GM23338 (cell line): ENCODE measurements at regions not wholly inside any gene's neighbourhood (a gene's known extent, or its start where the extent isn't known, plus 50 kb on each side); places are given as distances from the start of the nearest gene placed in this dataset.

Experiments
- ATAC-seq: fragments of 200-7000 bp; cut with Tn5 transposase; 3 replicates; pipeline ENCODE4 v1.9.1; 2020
- DNase-seq: peaks from one replicate; pipeline ENCODE4 v3.0.0-alpha.2; 2015; ENCODE audit warnings: low spot score
- H2AFZ ChIP-seq: fragments of 200-600 bp; sonication (generic); 2 replicates; pipeline ENCODE4 v1.8.0; 2016; ENCODE audit warnings: antibody characterized with exemption, mild to moderate bottlenecking, moderate library complexity
- H3F3A ChIP-seq: fragments of 200-600 bp; sonication (generic); replicated peaks from 2 replicates; pipeline ENCODE4 v1.8.0; 2017; ENCODE audit warnings: antibody characterized with exemption, mixed run types, low read depth
- H3K27ac ChIP-seq: fragments of 200-600 bp; sonication (generic); 2 replicates; pipeline ENCODE4 v1.6.1; 2016; ENCODE audit warnings: low read depth
- H3K27me3 ChIP-seq: fragments of 200-600 bp; sonication (generic); 2 replicates; pipeline ENCODE4 v1.8.0; 2016; ENCODE audit warnings: mild to moderate bottlenecking, mixed run types, moderate library complexity; ENCODE audit not compliant: insufficient read depth
- H3K36me3 ChIP-seq: fragments of 200-600 bp; sonication (generic); 2 replicates; pipeline ENCODE4 v1.8.0; 2016; ENCODE audit warnings: mild to moderate bottlenecking; ENCODE audit not compliant: insufficient read depth
- H3K4me1 ChIP-seq: fragments of 200-600 bp; sonication (generic); 2 replicates; pipeline ENCODE4 v1.8.0; 2016; ENCODE audit warnings: mild to moderate bottlenecking, moderate library complexity; ENCODE audit not compliant: insufficient read depth
- H3K4me2 ChIP-seq: fragments of 200-600 bp; sonication (generic); 2 replicates; pipeline ENCODE4 v1.7.1; 2017; ENCODE audit warnings: mixed run types
- H3K4me3 ChIP-seq: fragments of 200-600 bp; sonication (generic); 2 replicates; pipeline ENCODE4 v1.6.1; 2016; ENCODE audit warnings: mixed run types
- H3K79me2 ChIP-seq: fragments of 200-600 bp; sonication (generic); replicated peaks from 2 replicates; pipeline ENCODE4 v1.8.0; 2017; ENCODE audit warnings: mild to moderate bottlenecking; ENCODE audit not compliant: insufficient read depth
- H3K9me2 ChIP-seq: fragments of 200-600 bp; sonication (generic); 2 replicates; pipeline ENCODE4 v1.8.0; 2017; ENCODE audit not compliant: insufficient read depth
- H4K20me1 ChIP-seq: fragments of 200-600 bp; sonication (generic); replicated peaks from 2 replicates; pipeline ENCODE4 v1.8.0; 2017; ENCODE audit warnings: mild to moderate bottlenecking; ENCODE audit not compliant: insufficient read depth
- H3K27ac Mint-ChIP-seq: 2 replicates; pipeline ENCODE4 v1.8.0; 2020; ENCODE audit warnings: inconsistent platforms, mild to moderate bottlenecking, moderate library complexity, mixed read lengths
- H3K27me3 Mint-ChIP-seq: 3 replicates; pipeline ENCODE4 v1.8.0; 2022; ENCODE audit warnings: low read depth, mild to moderate bottlenecking, moderate library complexity, mixed read lengths, inconsistent platforms; ENCODE audit not compliant: insufficient read depth, poor library complexity
- H3K36me3 Mint-ChIP-seq: 3 replicates; pipeline ENCODE4 v1.8.0; 2021; ENCODE audit warnings: low read depth, mild to moderate bottlenecking, inconsistent platforms, moderate library complexity, mixed read lengths
- H3K4me1 Mint-ChIP-seq: 3 replicates; pipeline ENCODE4 v1.8.0; 2020; ENCODE audit warnings: mild to moderate bottlenecking, inconsistent platforms, mixed read lengths
- H3K4me3 Mint-ChIP-seq: 3 replicates; pipeline ENCODE4 v1.8.0; 2021; ENCODE audit warnings: moderate library complexity, mild to moderate bottlenecking, inconsistent platforms, mixed read lengths
- H3K9me3 Mint-ChIP-seq: 3 replicates; pipeline ENCODE4 v1.8.0; 2020; ENCODE audit warnings: moderate library complexity, mild to moderate bottlenecking, inconsistent platforms, mixed read lengths
- EZH2 ChIP-seq: fragments of 200-600 bp; sonication (generic); IDR thresholded peaks from one replicate; pipeline ENCODE4 v1.8.0; 2017; ENCODE audit warnings: antibody characterized with exemption, mild to moderate bottlenecking, low read depth; ENCODE audit not compliant: unreplicated experiment
- EZH2phosphoT487 ChIP-seq: fragments of 200-600 bp; sonication (generic); IDR thresholded peaks from one replicate; pipeline ENCODE4 v1.8.1; 2018; ENCODE audit warnings: antibody characterized with exemption; ENCODE audit not compliant: unreplicated experiment
- JUNB ChIP-seq: IDR thresholded peaks from one replicate; pipeline ENCODE4 v1.6.1; 2016; ENCODE audit warnings: antibody characterized with exemption; ENCODE audit not compliant: unreplicated experiment
- NANOG ChIP-seq: IDR thresholded peaks from 2 replicates; pipeline ENCODE4 v1.6.1; 2016; ENCODE audit warnings: antibody characterized with exemption, borderline replicate concordance
- POLR2AphosphoS5 ChIP-seq: IDR thresholded peaks from 2 replicates; pipeline ENCODE4 v1.6.1; 2016; ENCODE audit warnings: antibody characterized with exemption, low read depth
- STAT1 ChIP-seq: IDR thresholded peaks from one replicate; pipeline ENCODE4 v1.6.1; 2016; ENCODE audit warnings: antibody characterized with exemption; ENCODE audit not compliant: unreplicated experiment
- ZNF114 ChIP-seq: fragments of 250-450 bp; sonication (Bioruptor Pico); IDR thresholded peaks from 2 replicates; pipeline ENCODE4 v1.5.0; 2020; ENCODE audit warnings: mild to moderate bottlenecking, moderate library complexity
- ZNF331 ChIP-seq: fragments of 250-450 bp; sonication (Bioruptor Pico); IDR thresholded peaks from 2 replicates; pipeline ENCODE4 v1.5.0; 2020; ENCODE audit warnings: low read depth, mild to moderate bottlenecking, moderate library complexity
- TF ChIP-seq, protein P1 (sequence below), 2 experiments: fragments of 200-600 bp in 1 of 2; sonication (generic) in 1 of 2; conservative IDR thresholded peaks; 2 replicates each; pipeline versions ENCODE4 v1.5.1 to v1.6.1; 2016 to 2017; ENCODE audit warnings: antibody characterized with exemption in 2 of 2, low read depth in 2 of 2, mild to moderate bottlenecking in 2 of 2, moderate library complexity in 1 of 2
- TF ChIP-seq, protein P2 (sequence below): fragments of 250-450 bp; sonication (Bioruptor Pico); IDR thresholded peaks from 2 replicates; pipeline ENCODE4 v1.5.0; 2020; ENCODE audit warnings: mild to moderate bottlenecking, moderate library complexity
- TF ChIP-seq, protein P3 (sequence below): IDR thresholded peaks from 2 replicates; pipeline ENCODE4 v1.6.1; 2016; ENCODE audit warnings: antibody characterized with exemption
- TF ChIP-seq, protein P4 (sequence below): IDR thresholded peaks from one replicate; pipeline ENCODE4 v1.6.1; 2018; ENCODE audit warnings: antibody characterized with exemption; ENCODE audit not compliant: unreplicated experiment

DNA sequence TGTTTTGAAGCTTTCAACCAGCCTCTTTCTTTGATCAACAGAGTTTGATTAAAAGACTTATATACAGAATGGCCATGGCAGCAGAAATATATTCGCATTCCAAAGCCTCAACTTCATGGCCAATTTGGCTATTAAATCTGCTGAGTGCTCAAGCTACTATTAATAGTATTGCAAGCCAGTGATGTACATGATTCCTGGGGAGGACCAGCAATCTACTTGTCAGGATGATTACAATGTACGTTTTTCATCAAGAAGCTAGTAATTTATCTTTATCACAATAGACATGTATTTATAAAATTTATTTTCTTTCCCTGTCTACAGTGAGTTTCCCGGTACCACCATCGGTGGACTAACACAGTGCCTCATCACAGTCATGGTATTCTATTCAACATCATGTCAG, 515.5 kb downstream of the AMY1C start:
- DNase-seq (no peak), ATAC-seq (no peak)
- Histone ChIP-seq H3K27me3 (no peaks in the 10 kb centered on the region), H3K27ac (no peak overlapping the region), H3K79me2 (no peaks in the 10 kb centered on the region), H3K4me1 (no peaks in the 10 kb centered on the region), H3K4me2 (no peak overlapping the region), H3K4me3 (no peak overlapping the region), H4K20me1 (no peaks in the 10 kb centered on the region), H3K9me2 (no peaks in the 10 kb centered on the region), H3K36me3 (no peaks in the 10 kb centered on the region), H3F3A (no peaks in the 10 kb centered on the region), H2AFZ (no peak overlapping the region)
- peaks cover 2% of the 10 kb centered on the region for H3K27me3 Mint-ChIP-seq
- no peak overlapping the region for H3K27ac Mint-ChIP-seq
- H3K36me3 Mint-ChIP-seq, result peaks cover 4% of the 10 kb centered on the region; the same call in 1 of the 3 replicates
- H3K9me3 Mint-ChIP-seq, result peaks cover 5% of the 10 kb centered on the region; the same call in 2 of the 3 replicates
- H3K4me1 Mint-ChIP-seq, result 0 out of 3 replicates have a peak, but pooled peaks cover 2% of the 10 kb centered on the region
- TF ChIP-seq, protein P1, sequence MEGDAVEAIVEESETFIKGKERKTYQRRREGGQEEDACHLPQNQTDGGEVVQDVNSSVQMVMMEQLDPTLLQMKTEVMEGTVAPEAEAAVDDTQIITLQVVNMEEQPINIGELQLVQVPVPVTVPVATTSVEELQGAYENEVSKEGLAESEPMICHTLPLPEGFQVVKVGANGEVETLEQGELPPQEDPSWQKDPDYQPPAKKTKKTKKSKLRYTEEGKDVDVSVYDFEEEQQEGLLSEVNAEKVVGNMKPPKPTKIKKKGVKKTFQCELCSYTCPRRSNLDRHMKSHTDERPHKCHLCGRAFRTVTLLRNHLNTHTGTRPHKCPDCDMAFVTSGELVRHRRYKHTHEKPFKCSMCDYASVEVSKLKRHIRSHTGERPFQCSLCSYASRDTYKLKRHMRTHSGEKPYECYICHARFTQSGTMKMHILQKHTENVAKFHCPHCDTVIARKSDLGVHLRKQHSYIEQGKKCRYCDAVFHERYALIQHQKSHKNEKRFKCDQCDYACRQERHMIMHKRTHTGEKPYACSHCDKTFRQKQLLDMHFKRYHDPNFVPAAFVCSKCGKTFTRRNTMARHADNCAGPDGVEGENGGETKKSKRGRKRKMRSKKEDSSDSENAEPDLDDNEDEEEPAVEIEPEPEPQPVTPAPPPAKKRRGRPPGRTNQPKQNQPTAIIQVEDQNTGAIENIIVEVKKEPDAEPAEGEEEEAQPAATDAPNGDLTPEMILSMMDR (conservative IDR thresholded peaks at IDR 0.05; ENCODE audit: low read depth in 2 of 2), result no peak
- no peak for TF ChIP-seq EZH2phosphoT487
- TF ChIP-seq EZH2, result no peak
- TF ChIP-seq POLR2AphosphoS5, result no peak
- no peak for TF ChIP-seq ZNF331
- no peak for TF ChIP-seq ZNF114 (CRISPR knock-in tag)
- no peak for TF ChIP-seq JUNB
- TF ChIP-seq, protein P2, sequence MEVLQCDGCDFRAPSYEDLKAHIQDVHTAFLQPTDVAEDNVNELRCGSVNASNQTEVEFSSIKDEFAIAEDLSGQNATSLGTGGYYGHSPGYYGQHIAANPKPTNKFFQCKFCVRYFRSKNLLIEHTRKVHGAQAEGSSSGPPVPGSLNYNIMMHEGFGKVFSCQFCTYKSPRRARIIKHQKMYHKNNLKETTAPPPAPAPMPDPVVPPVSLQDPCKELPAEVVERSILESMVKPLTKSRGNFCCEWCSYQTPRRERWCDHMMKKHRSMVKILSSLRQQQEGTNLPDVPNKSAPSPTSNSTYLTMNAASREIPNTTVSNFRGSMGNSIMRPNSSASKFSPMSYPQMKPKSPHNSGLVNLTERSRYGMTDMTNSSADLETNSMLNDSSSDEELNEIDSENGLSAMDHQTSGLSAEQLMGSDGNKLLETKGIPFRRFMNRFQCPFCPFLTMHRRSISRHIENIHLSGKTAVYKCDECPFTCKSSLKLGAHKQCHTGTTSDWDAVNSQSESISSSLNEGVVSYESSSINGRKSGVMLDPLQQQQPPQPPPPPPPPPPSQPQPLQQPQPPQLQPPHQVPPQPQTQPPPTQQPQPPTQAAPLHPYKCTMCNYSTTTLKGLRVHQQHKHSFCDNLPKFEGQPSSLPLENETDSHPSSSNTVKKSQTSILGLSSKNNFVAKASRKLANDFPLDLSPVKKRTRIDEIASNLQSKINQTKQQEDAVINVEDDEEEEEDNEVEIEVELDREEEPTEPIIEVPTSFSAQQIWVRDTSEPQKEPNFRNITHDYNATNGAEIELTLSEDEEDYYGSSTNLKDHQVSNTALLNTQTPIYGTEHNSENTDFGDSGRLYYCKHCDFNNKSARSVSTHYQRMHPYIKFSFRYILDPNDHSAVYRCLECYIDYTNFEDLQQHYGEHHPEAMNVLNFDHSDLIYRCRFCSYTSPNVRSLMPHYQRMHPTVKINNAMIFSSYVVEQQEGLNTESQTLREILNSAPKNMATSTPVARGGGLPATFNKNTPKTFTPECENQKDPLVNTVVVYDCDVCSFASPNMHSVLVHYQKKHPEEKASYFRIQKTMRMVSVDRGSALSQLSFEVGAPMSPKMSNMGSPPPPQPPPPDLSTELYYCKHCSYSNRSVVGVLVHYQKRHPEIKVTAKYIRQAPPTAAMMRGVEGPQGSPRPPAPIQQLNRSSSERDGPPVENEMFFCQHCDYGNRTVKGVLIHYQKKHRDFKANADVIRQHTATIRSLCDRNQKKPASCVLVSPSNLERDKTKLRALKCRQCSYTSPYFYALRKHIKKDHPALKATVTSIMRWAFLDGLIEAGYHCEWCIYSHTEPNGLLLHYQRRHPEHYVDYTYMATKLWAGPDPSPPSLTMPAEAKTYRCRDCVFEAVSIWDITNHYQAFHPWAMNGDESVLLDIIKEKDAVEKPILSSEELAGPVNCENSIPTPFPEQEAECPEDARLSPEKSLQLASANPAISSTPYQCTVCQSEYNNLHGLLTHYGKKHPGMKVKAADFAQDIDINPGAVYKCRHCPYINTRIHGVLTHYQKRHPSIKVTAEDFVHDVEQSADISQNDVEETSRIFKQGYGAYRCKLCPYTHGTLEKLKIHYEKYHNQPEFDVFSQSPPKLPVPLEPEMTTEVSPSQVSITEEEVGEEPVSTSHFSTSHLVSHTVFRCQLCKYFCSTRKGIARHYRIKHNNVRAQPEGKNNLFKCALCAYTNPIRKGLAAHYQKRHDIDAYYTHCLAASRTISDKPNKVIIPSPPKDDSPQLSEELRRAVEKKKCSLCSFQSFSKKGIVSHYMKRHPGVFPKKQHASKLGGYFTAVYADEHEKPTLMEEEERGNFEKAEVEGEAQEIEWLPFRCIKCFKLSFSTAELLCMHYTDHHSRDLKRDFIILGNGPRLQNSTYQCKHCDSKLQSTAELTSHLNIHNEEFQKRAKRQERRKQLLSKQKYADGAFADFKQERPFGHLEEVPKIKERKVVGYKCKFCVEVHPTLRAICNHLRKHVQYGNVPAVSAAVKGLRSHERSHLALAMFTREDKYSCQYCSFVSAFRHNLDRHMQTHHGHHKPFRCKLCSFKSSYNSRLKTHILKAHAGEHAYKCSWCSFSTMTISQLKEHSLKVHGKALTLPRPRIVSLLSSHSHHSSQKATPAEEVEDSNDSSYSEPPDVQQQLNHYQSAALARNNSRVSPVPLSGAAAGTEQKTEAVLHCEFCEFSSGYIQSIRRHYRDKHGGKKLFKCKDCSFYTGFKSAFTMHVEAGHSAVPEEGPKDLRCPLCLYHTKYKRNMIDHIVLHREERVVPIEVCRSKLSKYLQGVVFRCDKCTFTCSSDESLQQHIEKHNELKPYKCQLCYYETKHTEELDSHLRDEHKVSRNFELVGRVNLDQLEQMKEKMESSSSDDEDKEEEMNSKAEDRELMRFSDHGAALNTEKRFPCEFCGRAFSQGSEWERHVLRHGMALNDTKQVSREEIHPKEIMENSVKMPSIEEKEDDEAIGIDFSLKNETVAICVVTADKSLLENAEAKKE, result no peak
- TF ChIP-seq STAT1, result no peak
- TF ChIP-seq, protein P3, sequence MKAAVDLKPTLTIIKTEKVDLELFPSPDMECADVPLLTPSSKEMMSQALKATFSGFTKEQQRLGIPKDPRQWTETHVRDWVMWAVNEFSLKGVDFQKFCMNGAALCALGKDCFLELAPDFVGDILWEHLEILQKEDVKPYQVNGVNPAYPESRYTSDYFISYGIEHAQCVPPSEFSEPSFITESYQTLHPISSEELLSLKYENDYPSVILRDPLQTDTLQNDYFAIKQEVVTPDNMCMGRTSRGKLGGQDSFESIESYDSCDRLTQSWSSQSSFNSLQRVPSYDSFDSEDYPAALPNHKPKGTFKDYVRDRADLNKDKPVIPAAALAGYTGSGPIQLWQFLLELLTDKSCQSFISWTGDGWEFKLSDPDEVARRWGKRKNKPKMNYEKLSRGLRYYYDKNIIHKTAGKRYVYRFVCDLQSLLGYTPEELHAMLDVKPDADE, result no peak
- no peak for TF ChIP-seq NANOG
- TF ChIP-seq, protein P4, sequence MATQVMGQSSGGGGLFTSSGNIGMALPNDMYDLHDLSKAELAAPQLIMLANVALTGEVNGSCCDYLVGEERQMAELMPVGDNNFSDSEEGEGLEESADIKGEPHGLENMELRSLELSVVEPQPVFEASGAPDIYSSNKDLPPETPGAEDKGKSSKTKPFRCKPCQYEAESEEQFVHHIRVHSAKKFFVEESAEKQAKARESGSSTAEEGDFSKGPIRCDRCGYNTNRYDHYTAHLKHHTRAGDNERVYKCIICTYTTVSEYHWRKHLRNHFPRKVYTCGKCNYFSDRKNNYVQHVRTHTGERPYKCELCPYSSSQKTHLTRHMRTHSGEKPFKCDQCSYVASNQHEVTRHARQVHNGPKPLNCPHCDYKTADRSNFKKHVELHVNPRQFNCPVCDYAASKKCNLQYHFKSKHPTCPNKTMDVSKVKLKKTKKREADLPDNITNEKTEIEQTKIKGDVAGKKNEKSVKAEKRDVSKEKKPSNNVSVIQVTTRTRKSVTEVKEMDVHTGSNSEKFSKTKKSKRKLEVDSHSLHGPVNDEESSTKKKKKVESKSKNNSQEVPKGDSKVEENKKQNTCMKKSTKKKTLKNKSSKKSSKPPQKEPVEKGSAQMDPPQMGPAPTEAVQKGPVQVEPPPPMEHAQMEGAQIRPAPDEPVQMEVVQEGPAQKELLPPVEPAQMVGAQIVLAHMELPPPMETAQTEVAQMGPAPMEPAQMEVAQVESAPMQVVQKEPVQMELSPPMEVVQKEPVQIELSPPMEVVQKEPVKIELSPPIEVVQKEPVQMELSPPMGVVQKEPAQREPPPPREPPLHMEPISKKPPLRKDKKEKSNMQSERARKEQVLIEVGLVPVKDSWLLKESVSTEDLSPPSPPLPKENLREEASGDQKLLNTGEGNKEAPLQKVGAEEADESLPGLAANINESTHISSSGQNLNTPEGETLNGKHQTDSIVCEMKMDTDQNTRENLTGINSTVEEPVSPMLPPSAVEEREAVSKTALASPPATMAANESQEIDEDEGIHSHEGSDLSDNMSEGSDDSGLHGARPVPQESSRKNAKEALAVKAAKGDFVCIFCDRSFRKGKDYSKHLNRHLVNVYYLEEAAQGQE, result no peak
- no peak overlapping the region for H3K4me3 Mint-ChIP-seq
